Stimulated activated naive B cell treated with anti-CD40 and anti-IgM and Interleukin-4, amounts not matched to agents 10 μg/mL and 1 μg/mL and 100 μg/mL, for 72 hours (primary cell): ENCODE measurements at regions not wholly inside any gene's neighbourhood (a gene's known extent, or its start where the extent isn't known, plus 50 kb on each side); places are given as distances from the start of the nearest gene placed in this dataset.
"Not testable (repeated sequence)": the region's sequence is repeated elsewhere in the genome, so short reads cannot be mapped to it uniquely, and the experiment has no call there.

Source experiments
- ATAC-seq, 2 donors: fragments of 150-1000 bp; cut with Tn5 transposase; replicated peaks; 2 replicates each; pipeline ENCODE4 v1.10.0; 2021; ENCODE audit warnings: moderate library complexity in 1 of 2
- DNase-seq: peaks from one replicate; pipeline ENCODE4 v3.0.0; 2021
- H3K27ac Mint-ChIP-seq: one replicate; pipeline ENCODE4 v1.8.0; 2022; ENCODE audit warnings: mild to moderate bottlenecking, mixed read lengths
- H3K27me3 Mint-ChIP-seq, 2 donors: one replicate each; pipeline ENCODE4 v1.8.0; 2022; ENCODE audit warnings: mixed read lengths in 2 of 2
- H3K36me3 Mint-ChIP-seq, 2 donors: one replicate each; pipeline ENCODE4 v1.8.0; 2022; ENCODE audit warnings: mixed read lengths in 2 of 2, mild to moderate bottlenecking in 1 of 2
- H3K4me1 Mint-ChIP-seq, 2 donors: one replicate each; pipeline ENCODE4 v1.8.0; 2022; ENCODE audit warnings: mixed read lengths in 2 of 2, mild to moderate bottlenecking in 1 of 2
- H3K4me3 Mint-ChIP-seq, 2 donors: one replicate each; pipeline ENCODE4 v1.8.0; 2022; ENCODE audit warnings: mild to moderate bottlenecking in 2 of 2, mixed read lengths in 2 of 2, moderate library complexity in 1 of 2
- H3K9me3 Mint-ChIP-seq, 2 donors: one replicate each; pipeline ENCODE4 v1.8.0; 2022; ENCODE audit warnings: mixed read lengths in 2 of 2, mild to moderate bottlenecking in 1 of 2

DNA sequence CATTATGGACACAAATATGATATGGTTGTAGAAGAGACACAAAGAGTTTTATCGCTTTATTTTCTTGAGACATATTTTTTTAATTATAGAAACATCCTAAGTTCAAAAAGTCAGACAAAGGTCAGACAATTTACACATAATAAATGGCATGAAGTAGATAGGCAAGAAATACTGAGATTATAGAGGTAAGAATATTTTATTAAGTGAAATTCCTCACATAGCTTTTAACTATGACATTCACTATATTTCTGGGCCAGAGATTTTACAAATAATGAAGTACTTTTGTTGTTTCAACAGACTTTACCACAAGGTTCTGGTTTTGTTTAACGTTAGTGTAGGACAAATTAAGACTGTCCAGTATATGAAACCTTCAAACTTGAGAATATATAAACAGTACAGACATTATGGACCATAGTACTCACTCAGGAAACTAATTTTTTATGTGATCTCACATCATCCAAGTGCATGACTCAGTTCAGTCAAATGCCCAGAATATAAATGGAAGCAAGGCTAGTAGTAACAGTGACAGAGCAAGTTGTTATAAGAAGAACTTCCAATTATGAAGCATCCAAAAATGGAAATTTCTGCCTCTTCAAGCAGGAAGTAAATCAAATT, 394.8 kb downstream of the KCNJ2 start:
- ATAC-seq (no peak), DNase-seq (no peak)
- Mint-ChIP-seq H3K4me3 (no peak overlapping the region), H3K36me3 (no peaks in the 10 kb centered on the region), H3K9me3 (no peaks in the 10 kb centered on the region), H3K4me1 (no peaks in the 10 kb centered on the region), H3K27me3 (peaks cover 4 to 6% of the 10 kb centered on the region in 2 donors), H3K27ac (no peak overlapping the region)

DNA sequence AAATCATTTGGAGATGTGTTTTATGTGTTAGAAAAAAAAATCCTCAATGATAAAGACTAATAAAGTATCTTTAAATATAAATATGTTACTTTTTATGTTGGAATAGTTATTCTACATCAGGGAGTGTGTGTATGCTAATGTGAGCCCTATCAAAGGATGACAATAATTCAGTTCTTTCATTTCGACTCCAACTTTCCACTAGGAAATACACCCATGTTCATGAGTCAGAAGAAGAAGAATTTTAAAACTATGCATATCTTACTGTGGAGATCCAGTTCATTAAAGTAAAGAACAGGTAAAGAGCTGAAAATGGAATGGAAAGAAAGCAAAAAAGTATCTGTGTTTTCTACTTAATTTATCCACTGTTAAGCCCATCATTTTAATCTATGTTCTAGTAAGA, 399.8 kb downstream of the KCNJ2 start:
- no peaks in the 10 kb centered on the region for H3K36me3 Mint-ChIP-seq
- DNase-seq (no peak), ATAC-seq (no peak)
- H3K4me1 Mint-ChIP-seq, result no peaks in the 10 kb centered on the region
- no peak overlapping the region for H3K27ac Mint-ChIP-seq
- H3K27me3 Mint-ChIP-seq, result peaks cover 4 to 6% of the 10 kb centered on the region in 2 donors
- no peaks in the 10 kb centered on the region for H3K9me3 Mint-ChIP-seq
- H3K4me3 Mint-ChIP-seq, result no peak overlapping the region

DNA sequence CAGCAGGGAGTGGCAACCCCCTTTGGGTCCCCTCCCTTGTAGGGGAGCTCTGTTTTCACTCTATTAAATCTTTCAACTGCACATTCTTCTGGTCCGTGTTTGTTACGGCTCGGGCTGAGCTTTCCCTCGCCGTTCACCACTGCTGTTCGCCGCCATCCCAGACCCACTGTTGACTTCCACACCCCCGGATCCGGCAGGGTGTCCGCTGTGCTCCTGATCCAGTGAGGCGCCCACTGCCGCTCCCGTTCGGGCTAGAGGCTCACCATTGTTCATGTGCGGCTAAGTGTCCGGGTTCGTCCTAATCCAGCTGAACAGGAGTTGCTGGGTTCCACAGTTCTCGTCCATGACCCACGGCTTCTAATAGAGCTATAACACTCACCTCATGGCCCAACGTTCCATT, 408.1 kb downstream of the KCNJ2 start:
- Mint-ChIP-seq H3K27ac (no peak overlapping the region), H3K4me3 (no peak overlapping the region), H3K4me1 (no peaks in the 10 kb centered on the region), H3K36me3 (no peaks in the 10 kb centered on the region), H3K27me3 (no peaks in the 10 kb centered on the region), H3K9me3 (peaks cover 7 to 11% of the 10 kb centered on the region in 2 donors)
- ATAC-seq (no peak), DNase-seq (no peak)

DNA sequence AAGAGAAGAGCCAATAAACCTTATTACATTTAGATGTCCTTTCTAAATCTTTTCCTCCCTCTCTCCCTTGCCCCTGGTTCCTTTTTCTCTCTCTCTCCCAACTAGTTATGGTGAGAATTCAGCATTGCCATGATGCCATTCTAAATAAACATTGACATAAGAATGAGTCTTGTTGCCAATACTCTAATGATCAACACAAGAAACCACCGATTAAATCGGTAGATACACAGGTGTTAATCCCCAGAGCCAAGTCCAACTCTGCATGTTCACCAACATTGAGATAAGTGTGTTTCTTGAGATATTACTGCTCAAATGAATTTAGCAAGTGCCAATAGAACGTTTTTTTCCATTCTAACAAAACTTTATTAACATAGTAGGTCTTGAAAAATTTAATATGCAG, 412.1 kb downstream of the KCNJ2 start:
- no peak overlapping the region for H3K4me3 Mint-ChIP-seq
- DNase-seq (no peak), ATAC-seq (no peak)
- H3K27me3 Mint-ChIP-seq, result peaks cover 0 to 3% of the 10 kb centered on the region in 2 donors
- H3K9me3 Mint-ChIP-seq, result peaks cover 12 to 17% of the 10 kb centered on the region in 2 donors
- H3K4me1 Mint-ChIP-seq, result no peaks in the 10 kb centered on the region
- no peak overlapping the region for H3K27ac Mint-ChIP-seq
- H3K36me3 Mint-ChIP-seq, result no peaks in the 10 kb centered on the region

DNA sequence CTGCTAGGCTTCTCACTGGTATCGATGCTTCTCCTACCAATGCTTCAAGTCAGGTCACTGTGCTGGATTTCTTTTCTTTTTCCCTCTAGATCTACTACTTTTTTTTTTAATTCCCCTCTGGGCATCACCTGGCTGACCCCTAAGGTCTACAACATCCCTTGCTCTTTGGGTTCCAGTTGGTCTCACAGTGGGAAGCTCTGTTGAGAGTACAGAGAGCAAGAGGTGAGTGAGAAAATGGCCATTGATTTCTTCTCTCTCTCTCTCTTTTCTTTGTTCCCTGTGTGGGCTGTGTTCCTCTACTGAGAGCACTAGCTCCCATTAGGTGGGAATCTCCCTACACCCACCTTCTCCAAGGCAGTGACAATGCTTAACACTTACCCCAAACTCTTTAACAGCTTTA, 413.4 kb downstream of the KCNJ2 start:
- H3K4me3 Mint-ChIP-seq, result no peak overlapping the region

DNA sequence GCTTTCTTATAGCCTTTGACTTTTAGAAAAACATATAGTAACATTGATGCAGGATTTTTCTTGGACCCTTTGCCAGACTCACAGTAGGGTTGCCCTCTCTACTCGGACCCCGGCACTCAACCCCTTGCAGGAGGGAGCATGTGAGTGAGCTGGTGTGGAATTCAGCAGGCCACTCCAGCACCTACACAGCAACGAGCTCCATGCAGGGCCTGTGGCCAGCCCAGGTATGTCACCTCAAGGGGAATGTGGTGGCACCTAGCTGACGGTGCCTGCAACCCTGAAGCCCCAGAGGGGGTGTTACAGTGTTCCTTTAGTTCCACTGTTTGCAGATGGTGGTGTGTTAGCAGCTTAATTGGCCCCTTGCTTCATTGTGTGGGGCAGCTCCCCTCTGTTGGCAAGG, 414.9 kb downstream of the KCNJ2 start:
- no peak overlapping the region for H3K27ac Mint-ChIP-seq
- H3K4me3 Mint-ChIP-seq, result no peak overlapping the region
- peaks cover 7 to 14% of the 10 kb centered on the region in 2 donors for H3K9me3 Mint-ChIP-seq
- ATAC-seq (no peak), DNase-seq (no peak)
- peaks cover 0 to 3% of the 10 kb centered on the region in 2 donors for H3K27me3 Mint-ChIP-seq
- H3K4me1 Mint-ChIP-seq, result no peaks in the 10 kb centered on the region
- H3K36me3 Mint-ChIP-seq, result no peaks in the 10 kb centered on the region

More for the DNA sequence above, 413.4 kb downstream of the KCNJ2 start:
- Mint-ChIP-seq H3K27ac (no peak overlapping the region), H3K27me3 (peaks cover 0 to 3% of the 10 kb centered on the region in 2 donors), H3K4me1 (no peaks in the 10 kb centered on the region), H3K9me3 (peaks cover 7 to 14% of the 10 kb centered on the region in 2 donors), H3K36me3 (no peaks in the 10 kb centered on the region)
- no peak for DNase-seq
- no peak for ATAC-seq

DNA sequence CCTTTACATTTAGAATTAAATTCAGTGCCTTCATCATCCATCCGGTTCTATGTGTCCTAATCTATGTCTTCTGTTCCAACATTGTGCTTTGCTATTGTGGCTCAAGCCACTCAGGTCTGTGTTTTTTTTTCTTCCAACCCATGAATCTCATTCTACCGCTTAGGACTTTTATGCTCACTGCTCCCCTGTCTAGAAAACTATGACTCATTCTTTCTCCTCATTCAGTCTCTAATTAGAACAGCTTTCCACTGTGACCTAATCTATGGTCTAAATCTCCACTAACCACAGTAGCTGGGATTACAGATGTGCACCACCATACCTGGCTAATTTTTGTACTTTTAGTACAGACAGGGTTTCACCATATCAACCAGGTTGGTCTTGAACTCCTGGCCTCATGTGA, 418.7 kb downstream of the KCNJ2 start:
- Mint-ChIP-seq H3K9me3 (peaks cover 5 to 6% of the 10 kb centered on the region in 2 donors), H3K27me3 (no peaks in the 10 kb centered on the region), H3K36me3 (no peaks in the 10 kb centered on the region), H3K27ac (no peak overlapping the region), H3K4me3 (no peak overlapping the region), H3K4me1 (no peaks in the 10 kb centered on the region)
- no peak for ATAC-seq
- no peak for DNase-seq

DNA sequence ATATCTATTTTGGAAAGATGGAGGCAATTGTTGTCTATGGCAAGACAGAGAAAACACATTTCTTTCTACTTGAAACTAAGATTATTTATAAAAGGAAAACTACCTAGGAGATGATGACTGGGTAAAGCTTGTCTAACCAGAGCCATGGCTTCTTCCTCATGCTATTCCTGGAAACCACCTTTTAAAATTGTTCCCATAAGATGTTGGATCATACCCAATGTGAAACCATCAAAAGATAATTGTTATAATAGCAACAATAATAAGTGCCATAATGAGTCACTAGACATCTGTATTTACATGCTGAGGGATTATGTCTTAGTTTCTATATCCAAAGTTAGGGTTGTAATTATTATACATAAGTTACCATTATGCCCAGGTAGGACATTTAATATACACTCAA, 428.4 kb downstream of the KCNJ2 start:
- Mint-ChIP-seq H3K9me3 (no peaks in the 10 kb centered on the region), H3K4me3 (no peak overlapping the region), H3K36me3 (no peaks in the 10 kb centered on the region), H3K27ac (no peak overlapping the region), H3K4me1 (no peaks in the 10 kb centered on the region), H3K27me3 (peaks cover 0 to 7% of the 10 kb centered on the region in 2 donors)
- DNase-seq (no peak), ATAC-seq (no peak)

DNA sequence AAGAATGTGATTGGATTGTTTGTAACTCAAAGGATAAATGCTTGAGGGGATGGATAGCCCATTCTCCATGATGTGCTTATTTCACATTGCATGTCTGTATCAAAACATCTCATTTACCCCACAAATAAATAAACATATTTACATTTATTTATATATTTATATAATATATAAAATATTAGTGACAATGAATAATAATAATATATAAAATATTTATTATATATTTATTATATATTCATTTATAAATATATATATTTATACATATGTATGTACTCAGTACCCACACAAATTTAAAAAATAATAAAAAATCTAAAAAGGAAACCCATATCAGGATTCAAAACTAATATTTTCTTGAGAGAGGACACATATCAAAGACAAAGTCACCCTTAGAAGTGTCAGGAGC, 429.9 kb downstream of the KCNJ2 start:
- Mint-ChIP-seq H3K27ac (no peak overlapping the region), H3K4me3 (no peak overlapping the region), H3K27me3 (peaks cover 0 to 7% of the 10 kb centered on the region in 2 donors), H3K9me3 (no peaks in the 10 kb centered on the region), H3K4me1 (no peaks in the 10 kb centered on the region), H3K36me3 (no peaks in the 10 kb centered on the region)
- DNase-seq (no peak), ATAC-seq (no peak)

DNA sequence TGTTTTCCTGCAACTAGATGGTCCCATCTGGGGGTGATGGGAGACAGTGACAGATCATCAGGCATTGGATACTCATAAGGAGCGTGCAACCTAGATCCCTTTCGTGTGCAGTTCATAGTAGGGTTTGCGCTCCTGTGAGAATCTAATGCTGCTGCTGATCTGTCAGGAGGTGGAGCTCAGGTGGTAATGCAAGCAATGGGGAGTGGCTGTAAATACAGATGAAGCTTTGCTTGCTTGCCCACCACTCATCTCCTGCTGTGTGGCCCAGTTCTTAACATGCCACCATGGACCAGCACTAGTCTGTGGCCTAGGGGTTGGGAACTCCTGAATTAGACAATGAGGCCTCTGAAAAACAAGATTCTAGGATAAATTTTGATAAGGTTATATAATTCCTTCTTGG, 430.6 kb downstream of the KCNJ2 start:
- H3K36me3 Mint-ChIP-seq, H3K27me3 Mint-ChIP-seq, H3K4me3 Mint-ChIP-seq, H3K9me3 Mint-ChIP-seq, H3K27ac Mint-ChIP-seq, H3K4me1 Mint-ChIP-seq, DNase-seq, ATAC-seq: not testable (repeated sequence)

DNA sequence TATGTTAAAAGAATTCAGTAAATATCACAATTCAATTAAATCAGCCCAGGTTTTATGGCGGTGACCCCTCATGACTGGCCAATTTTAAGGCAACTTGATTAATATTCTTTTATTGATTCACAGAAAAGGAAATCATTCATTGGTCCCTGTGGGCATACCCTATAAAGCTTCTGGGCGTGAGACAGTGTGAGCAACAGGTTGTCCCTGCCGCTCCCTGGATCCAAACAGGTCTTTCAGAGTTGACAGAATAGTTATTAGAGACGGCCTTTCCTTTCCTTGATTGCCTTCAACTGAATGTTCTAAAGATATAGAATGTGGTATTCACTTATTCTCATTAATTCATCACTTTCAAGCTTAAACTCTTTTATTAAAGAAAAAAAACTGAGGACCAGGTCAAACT, 433.9 kb downstream of the KCNJ2 start:
- Mint-ChIP-seq H3K4me3 (no peak overlapping the region), H3K36me3 (no peaks in the 10 kb centered on the region), H3K9me3 (no peaks in the 10 kb centered on the region), H3K27ac (no peak overlapping the region), H3K4me1 (no peaks in the 10 kb centered on the region), H3K27me3 (peaks cover 0 to 7% of the 10 kb centered on the region in 2 donors)
- ATAC-seq (no peak), DNase-seq (no peak)

DNA sequence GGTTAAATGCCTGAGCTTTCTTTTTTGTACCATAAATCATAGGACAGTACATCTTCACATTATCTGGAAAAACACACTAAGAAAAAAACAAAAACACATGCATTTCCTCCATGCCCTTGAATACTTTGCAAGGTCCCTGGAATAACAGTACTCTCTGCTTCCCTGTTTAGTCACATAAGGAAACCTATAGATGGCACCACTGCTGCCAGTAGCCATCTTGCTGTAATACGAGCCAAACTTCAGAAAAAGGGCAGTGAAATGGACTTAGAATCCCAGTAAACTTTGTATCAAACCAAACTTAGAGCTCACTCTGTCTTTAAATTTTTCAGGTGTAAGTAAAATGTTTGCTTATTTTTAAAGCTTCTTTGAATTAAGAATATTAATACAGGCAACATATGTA, 435.5 kb downstream of the KCNJ2 start:
- H3K27ac Mint-ChIP-seq, result no peak overlapping the region
- no peak overlapping the region for H3K4me3 Mint-ChIP-seq
- no peaks in the 10 kb centered on the region for H3K36me3 Mint-ChIP-seq
- H3K9me3 Mint-ChIP-seq, result no peaks in the 10 kb centered on the region
- DNase-seq, result no peak
- peaks cover 0 to 7% of the 10 kb centered on the region in 2 donors for H3K27me3 Mint-ChIP-seq
- ATAC-seq, result no peak
- no peaks in the 10 kb centered on the region for H3K4me1 Mint-ChIP-seq

DNA sequence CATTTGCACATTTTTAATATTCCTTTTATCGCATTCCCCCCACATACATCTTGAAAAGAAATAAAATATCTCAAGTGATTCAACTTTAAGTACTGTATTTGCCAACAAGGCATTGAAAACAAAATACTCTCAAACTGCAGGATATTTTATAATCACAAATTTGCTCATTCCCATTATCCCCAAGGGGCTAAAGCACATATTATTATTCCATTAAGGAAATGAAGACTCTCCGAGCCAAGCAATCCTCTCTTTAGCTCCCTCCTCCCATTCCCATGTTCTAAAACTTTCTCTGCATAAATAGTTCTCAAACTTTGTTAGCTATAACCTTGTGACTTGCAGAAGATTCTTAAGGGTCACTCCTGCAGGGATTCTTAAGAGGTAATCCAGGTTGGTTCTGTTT, 436.8 kb downstream of the KCNJ2 start:
- H3K9me3 Mint-ChIP-seq, result no peaks in the 10 kb centered on the region
- DNase-seq (no peak), ATAC-seq (no peak)
- H3K36me3 Mint-ChIP-seq, result no peaks in the 10 kb centered on the region
- no peaks in the 10 kb centered on the region for H3K4me1 Mint-ChIP-seq
- H3K4me3 Mint-ChIP-seq, result no peak overlapping the region
- H3K27me3 Mint-ChIP-seq, result peaks cover 0 to 7% of the 10 kb centered on the region in 2 donors
- H3K27ac Mint-ChIP-seq, result no peak overlapping the region

DNA sequence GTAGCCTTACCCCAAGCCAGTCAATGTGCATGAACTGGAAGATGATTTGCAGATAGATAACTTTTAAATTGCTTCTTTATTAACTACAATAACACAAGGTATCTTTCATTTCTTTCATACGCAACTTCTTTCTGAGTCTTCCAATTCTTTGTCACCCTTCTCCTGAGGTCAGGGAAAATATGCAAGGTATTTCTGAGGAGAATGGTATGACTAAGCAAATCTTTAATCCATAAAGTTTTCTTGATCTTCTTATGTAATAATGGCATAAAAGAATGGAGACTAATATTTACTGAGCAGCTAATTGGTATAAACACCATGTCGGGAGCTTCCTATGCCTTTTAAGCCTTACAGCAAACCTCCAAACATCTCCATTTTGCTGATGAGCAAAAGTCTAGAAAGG, 438.9 kb downstream of the KCNJ2 start:
- DNase-seq, result no peak
- peaks cover 0 to 1% of the 10 kb centered on the region in 2 donors for H3K9me3 Mint-ChIP-seq
- H3K4me1 Mint-ChIP-seq, result no peaks in the 10 kb centered on the region
- no peaks in the 10 kb centered on the region for H3K36me3 Mint-ChIP-seq
- H3K27me3 Mint-ChIP-seq, result peaks cover 0 to 5% of the 10 kb centered on the region in 2 donors
- H3K27ac Mint-ChIP-seq, result no peak overlapping the region
- H3K4me3 Mint-ChIP-seq, result no peak overlapping the region
- ATAC-seq, result no peak

DNA sequence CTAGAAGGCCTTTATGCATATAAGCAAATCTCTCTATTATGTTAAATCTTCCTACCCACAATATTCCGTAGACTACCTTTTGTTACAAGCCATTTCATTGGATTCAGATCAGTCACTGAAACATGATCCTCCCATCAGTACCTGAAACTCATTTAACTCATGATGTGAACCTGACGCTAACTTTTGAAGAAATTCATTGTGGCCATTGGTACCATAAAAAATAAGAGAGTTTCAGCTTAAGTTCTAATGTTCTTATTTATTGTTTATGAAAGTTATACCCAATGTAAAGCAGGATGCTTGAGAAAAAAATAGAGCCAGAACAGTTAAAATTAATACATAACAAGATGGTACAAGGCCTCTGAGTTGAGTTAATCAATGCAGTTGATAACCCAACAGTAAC, 439.6 kb downstream of the KCNJ2 start:
- no peaks in the 10 kb centered on the region for H3K36me3 Mint-ChIP-seq
- ATAC-seq, result no peak
- H3K27ac Mint-ChIP-seq, result no peak overlapping the region
- no peak overlapping the region for H3K4me3 Mint-ChIP-seq
- H3K9me3 Mint-ChIP-seq, result peaks cover 0 to 1% of the 10 kb centered on the region in 2 donors
- H3K27me3 Mint-ChIP-seq, result peaks cover 0 to 5% of the 10 kb centered on the region in 2 donors
- H3K4me1 Mint-ChIP-seq, result no peaks in the 10 kb centered on the region
- DNase-seq, result no peak

DNA sequence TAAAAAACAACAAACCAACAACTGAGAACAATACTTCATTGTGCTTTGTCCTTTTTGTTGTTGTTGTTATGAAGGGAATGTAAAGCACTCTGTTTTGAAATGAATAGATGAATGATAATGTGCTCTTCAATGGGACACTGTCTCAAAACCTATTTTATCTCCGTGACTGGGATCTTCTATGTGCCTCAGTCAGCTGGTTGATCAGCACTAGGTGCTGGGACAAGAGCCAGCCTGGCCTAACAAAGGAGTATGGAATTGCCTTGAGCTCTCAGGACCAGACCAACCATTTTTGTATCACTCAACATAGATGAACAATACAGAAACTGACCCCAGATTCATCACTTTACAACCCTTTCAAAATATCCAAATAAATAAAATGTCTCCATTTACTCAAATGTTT, 440.2 kb downstream of the KCNJ2 start:
- H3K36me3 Mint-ChIP-seq, result no peaks in the 10 kb centered on the region
- no peaks in the 10 kb centered on the region for H3K4me1 Mint-ChIP-seq
- H3K9me3 Mint-ChIP-seq, result peaks cover 0 to 1% of the 10 kb centered on the region in 2 donors
- no peak overlapping the region for H3K4me3 Mint-ChIP-seq
- H3K27me3 Mint-ChIP-seq, result peaks cover 0 to 5% of the 10 kb centered on the region in 2 donors
- ATAC-seq, result no peak
- no peak overlapping the region for H3K27ac Mint-ChIP-seq
- no peak for DNase-seq
